VCaP (cell line): ENCODE measurements at regions not wholly inside any gene's neighbourhood (a gene's known extent, or its start where the extent isn't known, plus 50 kb on each side); places are given as distances from the start of the nearest gene placed in this dataset.

Source experiments
- H3K27ac ChIP-seq: fragments of 450-650 bp; 2 replicates; pipeline ENCODE4 v1.5.1; 2017
- TF ChIP-seq, protein P1 (sequence below): fragments of 450-650 bp; conservative IDR thresholded peaks from 2 replicates; pipeline ENCODE4 v1.5.1; 2017; ENCODE audit warnings: mild to moderate bottlenecking, moderate library complexity

DNA sequence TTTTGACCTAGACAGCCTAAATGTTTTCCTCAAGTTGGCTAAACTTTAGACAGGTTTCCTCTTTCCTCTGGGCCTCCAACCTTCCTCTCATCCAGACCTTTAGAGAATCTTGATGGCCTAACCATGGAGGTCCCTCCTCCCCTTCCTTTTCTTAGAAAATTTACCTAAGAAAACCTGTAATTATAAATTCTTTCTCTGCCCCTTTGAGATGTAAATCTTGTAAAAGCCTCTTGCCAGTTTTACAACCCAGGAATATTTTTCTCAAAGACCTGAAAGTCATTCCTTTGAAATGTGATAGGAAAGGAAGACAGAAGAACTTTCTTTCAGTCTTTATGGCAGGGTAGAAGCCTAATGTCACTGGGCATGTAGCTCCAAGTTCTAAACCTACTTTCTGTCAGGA is 1752.6 kb upstream of the C9orf72 start:
- TF ChIP-seq, protein P1, sequence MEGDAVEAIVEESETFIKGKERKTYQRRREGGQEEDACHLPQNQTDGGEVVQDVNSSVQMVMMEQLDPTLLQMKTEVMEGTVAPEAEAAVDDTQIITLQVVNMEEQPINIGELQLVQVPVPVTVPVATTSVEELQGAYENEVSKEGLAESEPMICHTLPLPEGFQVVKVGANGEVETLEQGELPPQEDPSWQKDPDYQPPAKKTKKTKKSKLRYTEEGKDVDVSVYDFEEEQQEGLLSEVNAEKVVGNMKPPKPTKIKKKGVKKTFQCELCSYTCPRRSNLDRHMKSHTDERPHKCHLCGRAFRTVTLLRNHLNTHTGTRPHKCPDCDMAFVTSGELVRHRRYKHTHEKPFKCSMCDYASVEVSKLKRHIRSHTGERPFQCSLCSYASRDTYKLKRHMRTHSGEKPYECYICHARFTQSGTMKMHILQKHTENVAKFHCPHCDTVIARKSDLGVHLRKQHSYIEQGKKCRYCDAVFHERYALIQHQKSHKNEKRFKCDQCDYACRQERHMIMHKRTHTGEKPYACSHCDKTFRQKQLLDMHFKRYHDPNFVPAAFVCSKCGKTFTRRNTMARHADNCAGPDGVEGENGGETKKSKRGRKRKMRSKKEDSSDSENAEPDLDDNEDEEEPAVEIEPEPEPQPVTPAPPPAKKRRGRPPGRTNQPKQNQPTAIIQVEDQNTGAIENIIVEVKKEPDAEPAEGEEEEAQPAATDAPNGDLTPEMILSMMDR: no peak
- H3K27ac ChIP-seq: no peak overlapping the region

DNA sequence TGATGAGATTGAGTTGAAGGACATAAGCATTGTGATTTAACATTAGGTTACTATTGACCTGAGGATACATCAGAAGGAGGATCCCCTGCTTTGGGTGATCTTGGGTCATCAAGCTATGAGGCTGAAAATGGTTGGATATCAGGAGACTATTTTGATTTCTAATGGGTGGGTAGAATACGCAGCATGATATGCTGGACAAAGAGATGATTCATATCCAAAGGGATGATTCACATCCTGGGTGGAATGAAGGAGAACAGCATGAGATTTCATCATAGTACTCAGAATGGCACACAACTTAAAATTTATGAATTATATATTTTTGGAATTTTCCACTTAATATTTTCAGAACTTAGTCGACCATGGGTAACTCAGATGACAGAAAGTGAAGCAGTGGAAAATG is 1759.5 kb upstream of the C9orf72 start:
- TF ChIP-seq, protein P1: no peak
- H3K27ac ChIP-seq: no peak overlapping the region

DNA sequence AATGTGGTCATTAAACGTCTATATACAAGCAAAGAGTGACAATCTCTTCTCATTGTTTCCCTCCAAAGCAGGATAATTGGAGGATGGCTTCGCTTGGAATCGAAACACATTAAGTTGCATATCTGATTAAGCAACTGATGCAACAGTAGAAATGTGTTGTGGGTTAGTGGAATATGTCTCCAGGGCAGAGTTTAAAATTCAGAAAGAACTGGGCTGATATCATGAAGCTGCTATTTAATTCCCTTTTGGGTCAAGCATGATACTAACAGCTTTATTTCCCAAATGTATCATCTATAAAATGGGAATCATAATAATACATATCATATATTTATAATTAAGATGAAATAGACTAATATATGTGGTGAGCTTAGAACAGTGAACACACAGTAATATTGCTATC is 1763.0 kb upstream of the C9orf72 start:
- no peak overlapping the region for H3K27ac ChIP-seq
- TF ChIP-seq, protein P1: no peak

DNA sequence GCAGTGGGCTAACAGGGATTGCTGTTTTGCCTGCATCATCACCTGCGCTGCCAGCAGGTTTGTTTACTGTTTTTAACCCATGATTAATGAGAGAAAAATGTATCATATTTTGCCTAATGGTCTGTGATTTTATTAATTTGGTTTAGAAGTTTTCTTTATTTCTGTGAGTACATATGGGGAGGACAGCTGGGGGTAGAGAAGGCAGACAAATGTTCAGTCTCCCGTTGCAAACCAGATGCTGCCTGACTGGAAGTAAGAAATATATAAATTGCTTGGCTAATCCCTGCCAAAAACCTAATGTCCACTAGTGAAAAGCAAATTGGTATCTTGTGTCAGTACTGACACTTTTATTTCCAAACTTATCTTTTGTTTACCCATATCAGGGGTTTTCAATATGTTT is 1766.1 kb upstream of the C9orf72 start:
- TF ChIP-seq, protein P1: no peak
- H3K27ac ChIP-seq: no peak overlapping the region

DNA sequence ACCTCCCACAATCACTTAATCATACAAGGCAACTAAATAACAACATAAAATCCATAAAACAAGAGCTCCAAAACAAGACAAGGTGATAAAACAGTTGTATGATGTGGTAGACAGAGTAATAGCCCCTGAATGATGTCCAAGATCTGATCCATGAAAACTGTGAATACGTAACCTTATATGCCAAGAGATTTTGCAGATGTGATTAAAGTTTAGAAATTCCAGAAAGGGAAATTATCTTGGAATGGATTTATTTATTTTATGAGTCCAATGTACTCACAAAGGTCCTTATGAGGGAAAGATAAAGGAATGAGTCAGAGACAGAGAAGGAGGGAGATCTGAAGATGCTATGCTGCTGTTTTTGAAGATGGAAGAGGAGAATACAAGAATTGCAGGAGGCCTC is 1775.7 kb upstream of the C9orf72 start:
- no peak overlapping the region for H3K27ac ChIP-seq
- TF ChIP-seq, protein P1: no peak

DNA sequence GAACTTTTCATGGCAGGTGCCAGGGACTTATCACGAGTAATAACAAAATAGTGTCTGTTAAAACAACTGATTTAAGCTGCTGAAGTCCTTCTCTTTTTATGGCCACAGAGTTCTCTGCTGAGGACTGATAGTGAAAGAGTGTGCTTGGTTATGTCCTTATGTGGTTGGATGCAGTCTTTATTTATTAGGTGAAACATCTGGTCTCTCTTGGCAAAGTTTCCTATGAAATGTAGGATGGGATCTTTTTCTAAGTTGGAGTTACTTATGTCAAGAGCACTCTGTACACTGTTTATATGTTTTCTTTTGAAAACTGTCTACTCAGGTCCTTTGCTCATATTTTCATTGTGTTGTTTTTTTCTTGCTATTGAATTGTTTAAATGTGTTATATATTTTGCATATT is 1816.1 kb upstream of the C9orf72 start:
- TF ChIP-seq, protein P1: no peak
- no peak overlapping the region for H3K27ac ChIP-seq

DNA sequence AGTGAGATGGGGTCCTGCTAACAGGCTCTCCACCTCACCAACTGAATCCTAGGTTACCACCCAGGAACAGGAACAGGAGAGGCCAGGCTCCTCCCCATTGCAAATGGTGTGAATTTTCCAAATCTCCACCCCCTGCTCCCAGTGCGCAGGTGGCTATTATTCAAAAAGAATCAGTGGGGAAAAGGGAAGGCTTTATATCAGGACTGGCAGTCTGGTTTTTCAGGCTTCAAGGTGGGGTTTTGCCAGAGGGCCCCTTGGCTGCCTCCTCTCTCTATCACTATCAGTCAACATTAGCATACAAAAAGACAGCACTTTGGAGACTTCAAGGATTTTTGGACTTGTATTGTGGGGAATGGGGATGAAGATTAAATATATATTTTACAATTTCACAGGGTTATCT is 1817.6 kb upstream of the C9orf72 start:
- H3K27ac ChIP-seq: no peak overlapping the region
- TF ChIP-seq, protein P1: no peak

DNA sequence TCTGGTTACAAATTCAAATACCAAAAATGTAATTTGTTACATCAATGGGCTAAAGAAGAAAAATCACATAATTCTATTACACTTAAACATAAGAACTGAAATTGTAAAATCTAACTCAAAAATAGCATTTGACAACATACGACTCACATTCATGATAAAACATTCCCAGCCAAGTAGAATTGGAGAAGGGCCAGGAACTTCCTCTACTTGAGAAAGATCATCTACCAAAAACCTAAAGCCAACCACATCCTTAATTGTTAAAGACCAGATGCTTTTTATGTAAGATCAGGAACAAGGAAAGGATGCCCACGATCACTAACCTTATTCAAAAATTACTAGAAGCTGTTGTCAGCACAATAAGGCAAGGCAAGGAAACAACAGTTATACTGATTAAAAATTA is 1819.8 kb upstream of the C9orf72 start:
- H3K27ac ChIP-seq: no peak overlapping the region
- TF ChIP-seq, protein P1: no peak
